GM12878 (cell line): ENCODE measurements at regions not wholly inside any gene's neighbourhood (a gene's known extent, or its start where the extent isn't known, plus 50 kb on each side); places are given as distances from the start of the nearest gene placed in this dataset.

Experiments
- ATAC-seq: fragments of 200-7000 bp; cut with Tn5 transposase; 3 replicates; pipeline ENCODE4 v1.9.1; 2020; ENCODE audit warnings: mild to moderate bottlenecking, moderate library complexity
- BruUV-seq: library from RNA; stranded (reverse); fragments of 400-500 nt; replicated peaks from 2 replicates; lab custom pipeline; 2021; lab: Mats Ljungman, UMichigan
- CTCF ChIA-PET: fragments of 300-600 bp; sonication (Branson Sonifier 250); formaldehyde crosslinking; extraction: SDS; loops from one replicate; lab custom pipeline; 2021; ENCODE audit warnings: inconsistent platforms; lab: Yijun Ruan, JAX
- POLR2A ChIA-PET: fragments of 350-600 bp; formaldehyde crosslinking; extraction: SDS; loops from one replicate; lab custom pipeline; 2021; ENCODE audit warnings: inconsistent platforms; lab: Charles Lee
- RAD21 ChIA-PET: fragments of 300-600 bp; sonication (Branson Sonifier 250); formaldehyde crosslinking; loops from one replicate; lab custom pipeline; 2023; ENCODE audit warnings: antibody characterized with exemption; ENCODE audit not compliant: unreplicated experiment; lab: Charles Lee
- SMC1A ChIA-PET: fragments of 300-600 bp; sonication (Branson Sonifier 250); formaldehyde crosslinking; loops from one replicate; lab custom pipeline; 2023; ENCODE audit not compliant: unreplicated experiment, uncharacterized antibody; lab: Charles Lee
- DNase-seq: peaks from one replicate; pipeline ENCODE4 v3.0.0-alpha.2; 2011; ENCODE audit warnings: low read depth, low spot score
- FAIRE-seq: peaks from 3 replicates; lab custom pipeline; 2011; peaks lifted over from hg19 to GRCh38; lab: Jason Lieb, UNC
- H2AFZ ChIP-seq: 2 replicates; pipeline ENCODE4 v1.6.0; 2011; ENCODE audit warnings: low read depth, low read length, control low read depth; ENCODE audit not compliant: control insufficient read depth
- H3K27ac ChIP-seq: 2 replicates; pipeline ENCODE4 v1.5.1; 2011; ENCODE audit warnings: control low read depth; ENCODE audit not compliant: control insufficient read depth, insufficient read depth
- H3K27me3 ChIP-seq, 2 experiments: replicated peaks in 1 of 2; 2 replicates each; pipeline versions ENCODE4 v1.6.0 to v1.6.1; 2011; ENCODE audit warnings: low read length in 1 of 2; ENCODE audit not compliant: control insufficient read depth in 2 of 2, insufficient read depth in 2 of 2
- H3K36me3 ChIP-seq, 2 experiments: 2 replicates each; pipeline ENCODE4 v1.5.1; 2011; ENCODE audit warnings: low read length in 1 of 2; ENCODE audit not compliant: control insufficient read depth in 2 of 2, insufficient read depth in 2 of 2
- H3K4me1 ChIP-seq: 2 replicates; pipeline ENCODE4 v1.6.1; 2011; ENCODE audit warnings: mild to moderate bottlenecking, low read length, moderate library complexity, mixed read lengths; ENCODE audit not compliant: control insufficient read depth, insufficient read depth
- H3K4me2 ChIP-seq: 2 replicates; pipeline ENCODE4 v1.6.0; 2011; ENCODE audit warnings: control low read depth; ENCODE audit not compliant: control insufficient read depth, insufficient read depth
- H3K4me3 ChIP-seq: fragments of 200-600 bp; sonication (generic); 2 replicates; pipeline ENCODE4 v1.5.1; 2016
- H3K79me2 ChIP-seq: 2 replicates; pipeline ENCODE4 v1.6.0; 2011; ENCODE audit warnings: low read length; ENCODE audit not compliant: control insufficient read depth, insufficient read depth
- H3K9ac ChIP-seq: 2 replicates; pipeline ENCODE4 v1.8.0; 2011; ENCODE audit warnings: low read length, control low read depth, mixed read lengths; ENCODE audit not compliant: control insufficient read depth, insufficient read depth
- H3K9me3 ChIP-seq: replicated peaks from 3 replicates; pipeline ENCODE4 v1.5.1; 2011; ENCODE audit warnings: mild to moderate bottlenecking, low read length; ENCODE audit not compliant: control insufficient read depth, insufficient read depth
- H4K20me1 ChIP-seq: 2 replicates; pipeline ENCODE4 v1.6.0; 2011; ENCODE audit not compliant: control insufficient read depth, insufficient read depth
- BCL11A ChIP-seq: IDR thresholded peaks from 2 replicates; pipeline ENCODE4 v1.6.1; 2011; ENCODE audit warnings: low read depth, low read length
- BRCA1 ChIP-seq: IDR thresholded peaks from 2 replicates; pipeline ENCODE4 v1.6.1; 2011; ENCODE audit warnings: low read depth, low read length, improper control_type of control experiment
- E2F4 ChIP-seq: IDR thresholded peaks from 2 replicates; pipeline ENCODE4 v1.6.1; 2012; ENCODE audit warnings: low read depth, low read length, improper control_type of control experiment
- EP300 ChIP-seq, 2 experiments: fragments of 150-350 bp in 1 of 2; IDR thresholded peaks; 2 replicates each; pipeline ENCODE4 v1.6.1; 2011 to 2012; ENCODE audit warnings: low read depth in 2 of 2, low read length in 2 of 2, borderline replicate concordance in 1 of 2, improper control_type of control experiment in 1 of 2, inconsistent platforms in 1 of 2; ENCODE audit not compliant: control insufficient read depth in 1 of 2
- IRF3 ChIP-seq: fragments of 450-650 bp; IDR thresholded peaks from 2 replicates; pipeline ENCODE4 v1.6.1; 2014; ENCODE audit warnings: mild to moderate bottlenecking
- JUNB ChIP-seq: IDR thresholded peaks from 2 replicates; pipeline ENCODE4 v1.6.1; 2016; ENCODE audit warnings: antibody characterized with exemption, mild to moderate bottlenecking
- POLR2AphosphoS2 ChIP-seq: IDR thresholded peaks from 2 replicates; pipeline ENCODE4 v1.6.1; 2011; ENCODE audit warnings: low read depth, mild to moderate bottlenecking, low read length, improper control_type of control experiment, moderate library complexity
- RB1 ChIP-seq: fragments of 450-650 bp; formaldehyde crosslinking; IDR thresholded peaks from 2 replicates; pipeline ENCODE4 v1.6.1; 2017; ENCODE audit warnings: mild to moderate bottlenecking, borderline replicate concordance
- SMC3 ChIP-seq: IDR thresholded peaks from 2 replicates; pipeline ENCODE4 v1.6.1; 2011; ENCODE audit warnings: low read length, improper control_type of control experiment, borderline replicate concordance
- SREBF1 ChIP-seq: IDR thresholded peaks from 2 replicates; pipeline ENCODE4 v1.6.1; 2012; ENCODE audit warnings: mild to moderate bottlenecking, low read length
- STAT3 ChIP-seq: IDR thresholded peaks from 2 replicates; pipeline ENCODE4 v1.6.1; 2011; ENCODE audit warnings: low read depth, low read length, improper control_type of control experiment
- TARDBP ChIP-seq: IDR thresholded peaks from 2 replicates; pipeline ENCODE4 v1.6.1; 2016; ENCODE audit warnings: borderline replicate concordance
- ZBED1 ChIP-seq: IDR thresholded peaks from 2 replicates; pipeline ENCODE4 v1.6.1; 2016; ENCODE audit warnings: borderline replicate concordance
- ZNF24 ChIP-seq: fragments of 450-650 bp; IDR thresholded peaks from 2 replicates; pipeline ENCODE4 v1.6.1; 2017; ENCODE audit warnings: antibody characterized with exemption, mild to moderate bottlenecking
- ZSCAN29 ChIP-seq: fragments of 450-650 bp; IDR thresholded peaks from 2 replicates; pipeline ENCODE4 v1.6.1; 2017; ENCODE audit warnings: mild to moderate bottlenecking, moderate library complexity
- ZZZ3 ChIP-seq: IDR thresholded peaks from 2 replicates; pipeline ENCODE4 v1.6.1; 2011; ENCODE audit warnings: low read depth; ENCODE audit not compliant: control insufficient read depth, insufficient read length
- WGBS: methylation state at CpG from one replicate; pipeline ENCODE4 v1.1.6; 2016; ENCODE audit warnings: low lambda C conversion rate; ENCODE audit not compliant: insufficient replicate concordance, insufficient coverage; ENCODE audit errors: missing lambda C conversion rate; 5-methylcytosine and 5-hydroxymethylcytosine counted together
- in situ Hi-C: fragments of 300-500 bp; cut with MboI; formaldehyde crosslinking; loops from 9 replicates; pipeline ENCODE4 v1.14.3; 2018; ENCODE audit warnings: mixed read lengths
- intact Hi-C: fragments of 100-400 bp; cut with micrococcal nuclease; formaldehyde crosslinking; loops from one replicate; pipeline ENCODE4 v1.14.2; 2022; ENCODE audit not compliant: unreplicated experiment
- TF ChIP-seq, protein P1 (sequence below): IDR thresholded peaks from 2 replicates; pipeline ENCODE4 v1.6.1; 2011; ENCODE audit warnings: low read depth, low read length, improper control_type of control experiment, borderline replicate concordance
- TF ChIP-seq, protein P2 (sequence below): fragments of 450-650 bp; IDR thresholded peaks from 2 replicates; pipeline ENCODE4 v1.6.1; 2018; ENCODE audit warnings: mild to moderate bottlenecking, low read depth, moderate library complexity; ENCODE audit not compliant: partially characterized antibody

GRCh38 chr1:166283190-166283589, 116.4 kb upstream of the FAM78B start:
- Histone ChIP-seq H3K9ac (no peak overlapping the region), H3K9me3 (no peaks in the 10 kb centered on the region), H3K4me3 (no peak overlapping the region), H3K4me2 (no peak overlapping the region), H3K27ac (no peak overlapping the region), H3K79me2 (no peaks in the 10 kb centered on the region), H3K27me3 (no peaks in the 10 kb centered on the region), H3K4me1 (no peaks in the 10 kb centered on the region), H2AFZ (no peak overlapping the region), H4K20me1 (no peaks in the 10 kb centered on the region), H3K36me3 (no peaks in the 10 kb centered on the region)
- CTCF ChIA-PET, result no interaction called here
- BruUV-seq, result no TSS peak
- intact Hi-C loops, result no loop called here
- SMC1A ChIA-PET, result no interaction called here
- FAIRE-seq (no peak), ATAC-seq (no peak), DNase-seq (no peak)
- 24% methylated on average over 6 of the region's 6 CpGs for WGBS
- in situ Hi-C loops, result no loop called here
- RAD21 ChIA-PET, result no interaction called here
- TF ChIP-seq ZBED1 (no peak), JUNB (no peak), IRF3 (no peak), ZSCAN29 (no peak), ZNF24 (no peak), BRCA1 (no peak), SREBF1 (no peak), ZZZ3 (no peak), TARDBP (no peak), RB1 (no peak), E2F4 (no peak), POLR2AphosphoS2 (no peak), SMC3 (no peak), EP300 (IDR thresholded peaks at IDR 0.05; ENCODE audit: borderline replicate concordance in 1 of 2, control insufficient read depth in 1 of 2, low read depth in 2 of 2, low read length in 2 of 2) (no peak), STAT3 (no peak), BCL11A (no peak)
- TF ChIP-seq, protein P1, sequence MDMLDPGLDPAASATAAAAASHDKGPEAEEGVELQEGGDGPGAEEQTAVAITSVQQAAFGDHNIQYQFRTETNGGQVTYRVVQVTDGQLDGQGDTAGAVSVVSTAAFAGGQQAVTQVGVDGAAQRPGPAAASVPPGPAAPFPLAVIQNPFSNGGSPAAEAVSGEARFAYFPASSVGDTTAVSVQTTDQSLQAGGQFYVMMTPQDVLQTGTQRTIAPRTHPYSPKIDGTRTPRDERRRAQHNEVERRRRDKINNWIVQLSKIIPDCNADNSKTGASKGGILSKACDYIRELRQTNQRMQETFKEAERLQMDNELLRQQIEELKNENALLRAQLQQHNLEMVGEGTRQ, result no peak
- TF ChIP-seq, protein P2, sequence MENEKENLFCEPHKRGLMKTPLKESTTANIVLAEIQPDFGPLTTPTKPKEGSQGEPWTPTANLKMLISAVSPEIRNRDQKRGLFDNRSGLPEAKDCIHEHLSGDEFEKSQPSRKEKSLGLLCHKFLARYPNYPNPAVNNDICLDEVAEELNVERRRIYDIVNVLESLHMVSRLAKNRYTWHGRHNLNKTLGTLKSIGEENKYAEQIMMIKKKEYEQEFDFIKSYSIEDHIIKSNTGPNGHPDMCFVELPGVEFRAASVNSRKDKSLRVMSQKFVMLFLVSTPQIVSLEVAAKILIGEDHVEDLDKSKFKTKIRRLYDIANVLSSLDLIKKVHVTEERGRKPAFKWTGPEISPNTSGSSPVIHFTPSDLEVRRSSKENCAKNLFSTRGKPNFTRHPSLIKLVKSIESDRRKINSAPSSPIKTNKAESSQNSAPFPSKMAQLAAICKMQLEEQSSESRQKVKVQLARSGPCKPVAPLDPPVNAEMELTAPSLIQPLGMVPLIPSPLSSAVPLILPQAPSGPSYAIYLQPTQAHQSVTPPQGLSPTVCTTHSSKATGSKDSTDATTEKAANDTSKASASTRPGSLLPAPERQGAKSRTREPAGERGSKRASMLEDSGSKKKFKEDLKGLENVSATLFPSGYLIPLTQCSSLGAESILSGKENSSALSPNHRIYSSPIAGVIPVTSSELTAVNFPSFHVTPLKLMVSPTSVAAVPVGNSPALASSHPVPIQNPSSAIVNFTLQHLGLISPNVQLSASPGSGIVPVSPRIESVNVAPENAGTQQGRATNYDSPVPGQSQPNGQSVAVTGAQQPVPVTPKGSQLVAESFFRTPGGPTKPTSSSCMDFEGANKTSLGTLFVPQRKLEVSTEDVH, result no peak
- POLR2A ChIA-PET, result no interaction called here
